ENCODE measurements at regions not wholly inside any gene's neighbourhood (a gene's known extent, or its start where the extent isn't known, plus 50 kb on each side); places are given as distances from the start of the nearest gene placed in this dataset.

DNA sequence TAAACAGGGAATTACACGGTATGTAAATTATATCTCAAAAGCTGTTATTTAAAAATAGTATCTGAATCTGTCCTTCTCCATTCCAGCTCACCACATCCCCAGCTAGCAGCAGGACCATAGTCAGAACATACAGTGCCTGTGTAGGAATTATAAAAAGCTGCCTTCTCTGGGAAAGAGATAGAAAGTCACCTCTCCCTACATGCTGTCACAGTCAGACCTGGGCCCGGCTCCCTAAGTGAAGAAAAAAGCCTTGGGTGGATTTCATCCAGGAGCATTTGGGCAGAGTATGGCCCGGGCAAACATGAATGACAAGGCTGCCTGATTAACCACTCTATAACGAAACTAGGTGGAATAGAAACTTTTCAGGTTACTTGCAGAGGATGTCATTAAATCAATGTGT lies 144.1 kb downstream of the CNTN3 start:
- TF ChIP-seq, protein P1, sequence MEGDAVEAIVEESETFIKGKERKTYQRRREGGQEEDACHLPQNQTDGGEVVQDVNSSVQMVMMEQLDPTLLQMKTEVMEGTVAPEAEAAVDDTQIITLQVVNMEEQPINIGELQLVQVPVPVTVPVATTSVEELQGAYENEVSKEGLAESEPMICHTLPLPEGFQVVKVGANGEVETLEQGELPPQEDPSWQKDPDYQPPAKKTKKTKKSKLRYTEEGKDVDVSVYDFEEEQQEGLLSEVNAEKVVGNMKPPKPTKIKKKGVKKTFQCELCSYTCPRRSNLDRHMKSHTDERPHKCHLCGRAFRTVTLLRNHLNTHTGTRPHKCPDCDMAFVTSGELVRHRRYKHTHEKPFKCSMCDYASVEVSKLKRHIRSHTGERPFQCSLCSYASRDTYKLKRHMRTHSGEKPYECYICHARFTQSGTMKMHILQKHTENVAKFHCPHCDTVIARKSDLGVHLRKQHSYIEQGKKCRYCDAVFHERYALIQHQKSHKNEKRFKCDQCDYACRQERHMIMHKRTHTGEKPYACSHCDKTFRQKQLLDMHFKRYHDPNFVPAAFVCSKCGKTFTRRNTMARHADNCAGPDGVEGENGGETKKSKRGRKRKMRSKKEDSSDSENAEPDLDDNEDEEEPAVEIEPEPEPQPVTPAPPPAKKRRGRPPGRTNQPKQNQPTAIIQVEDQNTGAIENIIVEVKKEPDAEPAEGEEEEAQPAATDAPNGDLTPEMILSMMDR (optimal IDR thresholded peaks at IDR 0.05 in 1 of 3, IDR thresholded peaks at IDR 0.05 in 1 of 3, conservative IDR thresholded peaks at IDR 0.05 in 1 of 3; ENCODE audit: extremely low read depth in 1 of 3, insufficient read depth in 2 of 3, low read length in 3 of 3): no peak
- TF ChIP-seq EZH2 (IDR thresholded peaks at IDR 0.05; ENCODE audit: low read length): no peak
